Ovary (tissue), 3 donors: ENCODE measurements at regions not wholly inside any gene's neighbourhood (a gene's known extent, or its start where the extent isn't known, plus 50 kb on each side); places are given as distances from the start of the nearest gene placed in this dataset.

Source experiments
- CTCF ChIP-seq, 3 donors: fragments of 450-650 bp in 2 of 3; fragments of 200-600 bp in 1 of 3; IDR thresholded peaks; one replicate each; pipeline versions ENCODE4 v1.5.1 to v1.8.0; 2016 to 2022; ENCODE audit warnings: antibody characterized with exemption in 3 of 3, mild to moderate bottlenecking in 1 of 3
- EP300 ChIP-seq: sonication (generic); formaldehyde crosslinking; IDR thresholded peaks from one replicate; pipeline ENCODE4 v1.6.1; 2017; ENCODE audit warnings: antibody characterized with exemption
- donor health status: DM: no; HTN: no; CAD: no.

GRCh38 chr20:48385114-48385513 is 442.7 kb downstream of the PREX1 start:
- TF ChIP-seq CTCF (IDR thresholded peaks at IDR 0.05) (no peak), EP300 (no peak)
